Activated CD4-positive, alpha-beta T cell treated with anti-CD3 and anti-CD28 coated beads for 48 hours (primary cell): ENCODE measurements at regions not wholly inside any gene's neighbourhood (a gene's known extent, or its start where the extent isn't known, plus 50 kb on each side); places are given as distances from the start of the nearest gene placed in this dataset.
"Not testable (repeated sequence)": the region's sequence is repeated elsewhere in the genome, so short reads cannot be mapped to it uniquely, and the experiment has no call there.

Experiments used
- DNase-seq: peaks from one replicate; pipeline ENCODE4 v3.0.0-alpha.2; 2020

DNA sequence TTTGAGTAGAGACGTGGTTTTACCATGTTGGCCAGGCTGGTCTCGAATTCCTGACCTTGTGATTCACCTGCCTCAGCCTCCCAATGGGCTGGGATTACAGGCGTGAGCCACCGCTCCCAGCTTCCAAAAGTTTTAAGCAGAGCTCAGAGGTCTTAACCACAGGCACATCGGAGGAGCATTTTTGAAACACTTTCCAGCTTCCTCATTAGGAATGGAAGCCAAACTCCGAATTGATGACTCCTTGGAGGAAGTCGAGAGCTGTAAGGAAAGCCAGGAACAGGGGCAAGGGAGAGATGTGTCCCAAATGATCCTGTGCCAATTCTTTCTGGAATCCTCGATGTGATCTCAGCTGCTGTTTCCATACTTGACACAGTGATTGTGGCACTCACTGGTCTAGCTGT, 56.2 kb upstream of the CCZ1B start:
- DNase-seq, result not testable (repeated sequence)

DNA sequence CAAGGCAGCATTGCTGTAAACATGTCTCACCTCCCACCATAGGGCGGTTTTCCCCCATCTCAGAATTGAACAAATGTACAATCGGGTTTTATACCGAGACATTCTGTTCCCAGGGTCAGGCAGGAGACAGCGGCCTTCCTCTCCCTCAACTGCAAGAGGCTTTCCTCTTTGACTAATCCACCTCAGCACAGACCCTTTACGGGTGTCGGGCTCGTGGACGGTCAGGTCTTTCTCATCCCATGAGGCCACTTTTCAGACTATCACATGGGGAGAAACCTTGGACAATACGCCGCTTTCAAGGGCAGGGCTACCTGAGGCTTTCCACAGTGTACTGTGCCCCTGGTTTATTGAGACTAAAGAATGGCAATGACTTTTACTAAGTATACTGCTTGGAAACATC, 57.7 kb upstream of the CCZ1B start:
- not testable (repeated sequence) for DNase-seq

DNA sequence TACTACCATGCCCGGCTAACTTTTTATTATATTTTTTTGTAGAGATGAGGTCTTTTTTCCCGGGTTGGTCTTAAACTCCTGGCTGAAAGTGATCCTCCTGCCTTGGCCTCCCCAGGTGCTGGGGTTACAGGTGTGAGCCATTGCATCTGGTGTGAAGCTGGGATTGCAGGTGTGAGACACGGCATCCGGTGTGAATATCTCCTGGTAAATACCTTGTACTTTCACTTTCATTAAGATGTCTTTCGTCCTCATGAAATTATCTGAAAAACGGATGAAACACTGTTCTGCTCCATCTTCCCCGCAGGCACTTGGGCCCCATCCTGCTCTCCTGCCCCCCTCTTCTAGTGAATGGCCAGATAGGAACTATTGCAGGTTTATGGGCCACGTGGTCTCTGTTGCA, 60.1 kb upstream of the CCZ1B start:
- DNase-seq, result no peak

DNA sequence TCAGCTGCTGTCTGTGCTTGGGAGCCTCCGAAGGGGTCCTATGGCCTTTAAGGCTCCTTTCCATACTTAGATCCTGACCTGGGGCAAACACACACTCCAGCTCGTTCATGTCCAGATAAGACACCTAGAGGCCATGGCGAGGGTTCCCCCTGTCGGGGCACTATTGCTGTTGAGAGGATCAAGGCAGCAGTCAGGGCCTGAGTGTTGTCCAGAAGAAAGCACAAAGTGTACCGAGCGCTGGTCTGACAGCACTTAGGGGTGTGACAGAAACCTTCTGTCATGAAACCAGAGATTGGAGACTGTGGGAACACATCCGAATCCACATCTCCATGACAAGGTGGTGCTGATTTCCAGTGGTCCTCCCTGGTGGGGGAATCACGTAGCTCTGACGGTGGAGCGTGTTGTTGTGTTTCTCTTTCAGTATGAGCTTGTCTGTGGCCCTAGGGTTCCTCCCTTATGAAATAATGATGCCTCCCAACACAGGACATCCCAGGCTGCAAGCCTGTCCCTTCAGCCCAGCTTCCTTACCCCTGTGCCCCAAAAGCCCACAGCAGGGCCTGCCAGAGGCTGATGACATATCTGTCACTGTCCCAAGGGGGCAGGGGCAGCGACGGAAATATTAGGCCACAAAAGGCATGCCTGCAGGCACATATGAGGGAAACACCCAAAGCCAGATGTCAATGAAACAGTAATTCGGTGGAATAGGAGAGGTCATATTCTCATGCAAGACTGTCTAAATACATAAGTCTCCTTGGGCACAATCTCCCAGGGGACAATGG, 62.4 kb upstream of the CCZ1B start:
- not testable (repeated sequence) for DNase-seq

DNA sequence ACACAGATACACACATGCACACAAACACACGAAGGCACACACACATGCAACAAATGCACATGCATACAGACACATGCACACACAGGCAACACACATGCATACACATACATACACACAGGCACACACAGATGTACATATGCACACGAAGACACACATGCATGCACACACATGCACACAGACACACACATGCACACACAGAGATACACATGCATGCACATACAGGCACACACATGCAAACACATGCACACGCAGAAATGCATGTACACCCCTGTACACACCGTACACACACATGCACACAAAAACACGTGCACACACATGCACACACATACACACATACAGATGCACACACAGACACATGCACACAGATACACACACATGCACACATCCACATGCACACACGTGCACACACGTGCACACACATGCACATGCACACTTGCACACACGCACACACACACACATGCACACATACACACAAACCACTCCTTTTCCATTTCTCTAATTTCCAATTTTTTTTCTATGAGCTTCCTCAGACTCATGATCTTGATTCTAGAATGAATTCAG, 63.3 kb upstream of the CCZ1B start:
- no peak for DNase-seq

DNA sequence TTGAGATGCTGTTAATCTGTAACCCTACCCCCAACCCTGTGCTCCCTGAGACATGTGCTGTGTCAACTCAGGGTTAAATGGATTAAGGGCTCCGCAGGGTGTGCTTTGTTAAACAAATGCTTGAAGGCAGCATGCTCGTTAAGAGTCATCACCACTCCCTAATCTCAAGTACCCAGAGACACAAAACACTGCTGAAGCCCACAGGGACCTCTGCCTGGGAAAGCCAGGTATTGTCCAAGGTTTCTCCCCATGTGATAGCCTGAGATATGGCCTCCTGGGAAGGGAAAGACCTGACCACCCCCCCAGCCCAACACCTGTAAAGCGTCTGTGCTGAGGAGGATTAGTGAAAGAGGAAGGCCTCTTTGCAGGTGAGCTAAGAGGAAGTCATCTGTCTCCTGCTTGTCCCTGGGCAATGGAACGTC, 76.0 kb upstream of the CCZ1B start:
- not testable (repeated sequence) for DNase-seq

DNA sequence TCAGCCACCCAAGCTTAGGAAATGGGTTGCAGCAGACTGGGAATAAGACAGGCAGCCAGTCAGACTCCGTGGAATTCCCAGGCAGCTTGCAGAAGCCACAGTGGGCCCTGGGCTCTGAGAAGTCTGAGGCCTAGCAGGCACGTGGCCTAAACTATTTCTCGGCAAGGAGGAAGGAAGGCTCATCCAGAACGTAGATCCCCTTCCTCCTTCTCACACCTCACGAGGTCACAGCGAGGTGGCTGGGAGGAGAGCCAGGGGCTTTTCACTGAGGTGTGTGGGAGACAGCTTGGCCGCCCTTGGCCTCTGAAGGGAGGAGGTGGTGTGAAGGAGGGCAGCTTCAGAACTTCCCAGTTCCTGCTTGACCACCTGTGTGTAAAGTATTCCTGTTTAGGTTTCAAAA, 77.2 kb upstream of the CCZ1B start:
- DNase-seq, result not testable (repeated sequence)

DNA sequence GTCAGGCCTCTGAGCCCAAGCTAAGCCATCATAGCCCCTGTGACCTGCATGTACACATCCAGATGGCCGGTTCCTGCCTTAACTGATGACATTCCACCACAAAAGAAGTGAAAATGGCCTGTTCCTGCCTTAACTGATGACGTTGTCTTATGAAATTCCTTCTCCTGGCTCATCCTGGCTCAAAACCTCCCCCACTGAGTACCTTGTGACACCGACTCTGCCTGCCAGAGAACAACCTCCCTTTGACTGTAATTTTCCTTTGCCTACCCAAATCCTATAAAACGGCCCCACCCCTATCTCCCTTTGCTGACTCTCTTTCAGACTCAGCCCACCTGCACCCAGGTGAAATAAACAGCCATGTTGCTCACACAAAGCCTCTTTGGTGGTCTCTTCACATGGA, 77.7 kb upstream of the CCZ1B start:
- DNase-seq, result not testable (repeated sequence)

DNA sequence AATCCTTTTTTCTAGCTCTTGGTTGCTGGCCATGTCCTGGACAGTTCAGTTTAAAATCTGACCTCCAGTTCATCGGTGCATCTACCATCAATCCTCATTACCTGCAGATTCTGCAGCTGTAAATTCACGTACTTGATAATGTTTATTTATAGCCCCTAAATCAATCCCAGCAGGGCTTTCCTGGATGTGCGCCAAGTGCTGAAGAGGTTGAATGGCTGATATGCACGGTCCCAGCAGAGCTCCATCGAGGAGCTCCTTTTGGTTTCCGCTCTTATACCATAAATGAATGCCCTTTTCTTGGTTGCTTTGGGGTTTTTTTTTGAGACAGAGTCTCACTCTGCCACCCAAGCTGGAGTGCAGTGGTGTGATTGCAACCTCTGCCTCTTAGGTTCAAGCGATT, 91.2 kb upstream of the CCZ1B start:
- no peak for DNase-seq

DNA sequence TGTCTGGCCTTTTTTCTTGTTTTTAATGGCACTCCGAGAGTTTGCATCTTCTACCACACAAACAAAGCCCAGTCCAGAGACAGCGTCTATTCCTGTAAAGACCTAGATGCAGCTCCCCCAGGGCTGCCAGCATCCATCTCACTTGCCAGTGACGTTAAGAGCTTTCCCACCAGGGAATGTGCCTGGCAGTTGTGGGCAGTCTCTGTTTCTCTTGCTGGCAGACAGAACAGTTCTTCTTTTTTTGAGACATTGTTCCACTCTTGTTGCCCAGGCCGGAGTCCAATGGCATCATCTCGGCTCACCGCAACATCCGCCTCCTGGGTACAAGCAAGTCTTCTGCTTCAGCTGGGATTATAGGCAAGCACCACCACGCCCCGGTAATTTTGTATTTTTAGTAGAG, 93.1 kb upstream of the CCZ1B start:
- DNase-seq, result not testable (repeated sequence)

DNA sequence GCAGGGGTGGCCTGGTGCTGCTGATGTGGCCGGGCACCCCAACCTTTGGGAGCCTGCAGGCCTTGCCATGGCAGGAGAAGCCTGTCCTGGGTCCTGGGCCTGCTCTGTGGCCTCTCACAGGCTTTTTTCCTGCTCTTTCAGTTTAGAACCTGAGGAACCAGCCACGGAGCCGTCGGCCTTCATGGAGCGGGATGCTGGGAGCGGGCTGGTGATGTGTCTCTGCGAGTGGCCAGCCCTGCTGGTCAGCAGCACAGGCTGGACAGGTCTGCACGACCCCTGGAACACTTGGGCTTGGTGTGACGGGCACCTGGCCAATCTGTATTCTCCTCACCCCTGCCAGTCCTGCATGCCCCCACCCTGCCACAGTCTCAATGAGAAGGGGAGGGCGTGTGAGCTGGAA, 98.4 kb upstream of the CCZ1B start:
- not testable (repeated sequence) for DNase-seq

DNA sequence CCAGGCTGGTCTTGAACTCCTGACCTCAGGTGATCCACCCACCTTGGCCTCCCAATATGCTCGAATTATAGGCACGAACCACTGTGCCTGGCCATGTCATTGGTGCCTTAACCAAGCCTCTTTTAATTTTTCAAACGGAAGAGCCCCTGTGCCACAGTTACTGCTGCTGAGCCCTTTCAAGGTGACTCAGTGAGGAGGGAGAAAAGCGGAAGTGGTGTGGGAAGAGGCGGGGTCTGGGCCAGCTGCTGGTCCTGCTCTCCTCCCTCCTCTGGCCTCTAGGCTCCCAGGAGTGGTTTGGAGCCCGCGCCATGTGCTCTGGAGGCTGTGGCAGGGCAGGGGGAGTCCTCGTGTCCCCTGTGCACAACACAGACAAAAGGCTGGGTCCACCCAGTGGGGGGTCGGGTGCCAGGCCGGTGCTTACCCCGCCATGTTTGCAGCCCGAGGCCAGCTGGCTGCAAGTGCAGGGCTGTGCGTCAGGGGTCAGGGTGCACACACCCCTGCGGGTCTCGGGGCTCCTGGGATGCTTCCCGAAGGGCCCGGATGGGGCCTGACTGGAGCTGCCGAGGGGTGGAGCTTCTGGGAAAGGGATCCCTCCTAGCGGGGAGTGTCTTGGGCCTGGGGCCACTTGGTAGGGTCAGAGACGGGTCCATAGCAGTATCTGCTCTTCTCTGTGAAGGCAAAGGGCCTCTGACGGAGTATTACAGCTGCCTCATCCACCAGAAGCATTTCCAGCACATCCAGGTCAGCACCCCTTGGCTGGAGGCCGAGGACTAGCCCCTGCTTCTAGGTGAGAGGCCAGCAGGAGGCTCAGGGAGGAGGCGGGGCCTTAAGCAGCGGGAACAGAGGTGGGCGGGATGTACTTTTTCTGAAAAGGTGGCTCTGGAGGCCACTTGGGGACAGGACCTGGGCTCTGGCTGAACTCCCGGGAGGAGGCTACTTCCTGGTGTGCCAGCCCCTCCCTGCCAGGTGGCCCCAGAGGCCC, 100.4 kb upstream of the CCZ1B start:
- DNase-seq, result not testable (repeated sequence)

DNA sequence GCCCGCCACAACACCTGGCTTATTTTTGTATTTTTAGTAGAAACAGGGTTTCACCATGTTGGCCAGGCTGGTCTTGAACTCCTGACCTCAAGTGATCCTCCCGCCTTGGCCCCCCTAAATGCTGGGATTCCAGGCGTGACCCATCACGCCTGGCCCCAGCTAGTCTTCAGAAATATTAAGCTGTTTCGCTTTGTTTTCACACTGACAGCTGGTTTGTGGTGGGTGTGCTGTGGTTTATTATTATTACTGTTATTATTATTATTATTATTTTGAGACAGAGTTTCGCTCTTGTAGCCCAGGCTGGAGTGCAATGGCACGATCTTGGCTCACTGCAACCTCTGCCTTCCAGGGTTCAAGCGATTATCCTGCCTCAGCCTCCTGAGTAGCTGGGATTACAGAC, 101.6 kb upstream of the CCZ1B start:
- not testable (repeated sequence) for DNase-seq

DNA sequence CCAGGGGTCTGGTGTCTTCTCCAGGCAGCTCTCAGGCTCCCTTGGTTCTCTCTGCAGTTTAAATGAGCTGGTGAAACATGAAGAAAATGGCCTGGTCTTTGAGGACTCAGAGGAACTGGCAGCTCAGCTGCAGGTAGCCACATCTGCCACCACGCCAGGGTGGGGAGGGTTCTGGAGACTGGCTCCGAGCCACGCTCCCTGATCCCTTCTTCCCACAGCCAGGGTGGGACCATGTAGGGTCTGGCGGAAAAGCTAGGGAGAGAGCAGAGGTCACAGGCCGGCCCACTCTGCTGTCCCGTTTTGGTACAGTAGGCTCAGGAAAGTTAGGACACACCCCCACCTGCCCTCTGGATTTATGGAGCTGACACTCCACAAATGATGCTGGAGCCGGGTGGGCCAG, 103.5 kb upstream of the CCZ1B start:
- not testable (repeated sequence) for DNase-seq

DNA sequence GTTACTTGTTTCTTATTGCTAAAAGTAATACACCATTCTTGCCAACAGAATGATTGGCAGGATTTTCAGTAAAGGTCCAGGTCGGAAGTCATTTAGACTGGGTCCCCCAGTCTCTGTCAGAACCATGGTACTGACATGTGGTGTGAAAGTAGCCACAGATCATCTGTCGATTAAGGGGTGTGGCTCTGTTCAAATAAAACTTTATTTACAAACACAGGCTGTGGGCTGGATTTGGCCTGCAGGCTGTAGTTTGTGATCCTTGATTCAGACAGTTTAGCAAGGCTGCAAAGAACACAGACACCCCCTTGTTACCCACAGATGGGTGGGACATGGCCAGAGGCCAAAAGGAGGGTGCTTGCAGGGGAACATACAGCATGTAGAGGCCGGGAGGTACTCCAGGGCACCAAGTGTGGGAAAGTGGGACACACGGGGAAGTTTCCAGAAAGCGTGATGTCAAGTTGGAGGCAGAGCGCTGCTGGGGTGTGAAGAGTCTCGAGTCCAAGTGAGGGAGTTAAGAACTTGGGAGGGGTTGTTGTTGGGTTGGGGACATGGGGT, 104.1 kb upstream of the CCZ1B start:
- not testable (repeated sequence) for DNase-seq

DNA sequence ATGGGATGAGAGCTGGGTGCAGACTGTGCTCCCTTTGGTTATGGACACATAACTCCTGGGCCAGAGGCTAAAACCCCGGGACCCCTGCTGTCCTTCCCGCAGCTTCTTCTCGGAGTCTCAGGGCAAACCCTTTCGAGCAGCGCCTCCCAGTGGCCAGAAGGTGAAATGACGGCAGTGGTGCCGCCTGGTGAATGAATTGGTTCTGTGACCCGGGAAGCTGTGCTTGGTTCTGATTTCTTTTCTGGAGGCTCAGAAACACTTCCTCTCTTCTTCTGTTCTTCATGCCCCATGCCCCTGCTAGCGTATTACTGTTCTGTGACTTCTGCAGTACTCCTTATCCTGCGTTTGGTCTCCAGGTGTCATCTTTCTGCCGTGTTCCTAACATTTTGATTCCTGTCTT, 104.7 kb upstream of the CCZ1B start:
- DNase-seq, result peak; percentile 52

DNA sequence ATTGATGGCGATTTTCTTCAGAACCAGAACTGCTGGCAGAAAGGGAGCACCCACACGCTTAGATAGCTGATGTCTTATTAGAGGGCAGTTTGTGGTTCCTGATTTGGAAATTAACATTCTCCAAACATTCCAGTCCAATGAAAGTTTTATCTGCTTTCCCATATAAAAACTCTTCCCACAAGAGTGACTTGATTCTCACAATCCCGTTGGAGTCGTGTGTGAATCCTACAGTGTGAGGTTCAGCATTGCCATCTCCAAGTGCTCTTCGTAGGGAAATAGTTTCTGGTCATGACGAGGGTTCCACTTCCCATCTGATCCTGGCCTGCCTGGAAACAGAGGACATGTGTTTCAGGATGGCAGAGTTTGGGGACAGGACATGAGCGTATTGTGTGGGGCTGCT, 105.4 kb upstream of the CCZ1B start:
- not testable (repeated sequence) for DNase-seq

DNA sequence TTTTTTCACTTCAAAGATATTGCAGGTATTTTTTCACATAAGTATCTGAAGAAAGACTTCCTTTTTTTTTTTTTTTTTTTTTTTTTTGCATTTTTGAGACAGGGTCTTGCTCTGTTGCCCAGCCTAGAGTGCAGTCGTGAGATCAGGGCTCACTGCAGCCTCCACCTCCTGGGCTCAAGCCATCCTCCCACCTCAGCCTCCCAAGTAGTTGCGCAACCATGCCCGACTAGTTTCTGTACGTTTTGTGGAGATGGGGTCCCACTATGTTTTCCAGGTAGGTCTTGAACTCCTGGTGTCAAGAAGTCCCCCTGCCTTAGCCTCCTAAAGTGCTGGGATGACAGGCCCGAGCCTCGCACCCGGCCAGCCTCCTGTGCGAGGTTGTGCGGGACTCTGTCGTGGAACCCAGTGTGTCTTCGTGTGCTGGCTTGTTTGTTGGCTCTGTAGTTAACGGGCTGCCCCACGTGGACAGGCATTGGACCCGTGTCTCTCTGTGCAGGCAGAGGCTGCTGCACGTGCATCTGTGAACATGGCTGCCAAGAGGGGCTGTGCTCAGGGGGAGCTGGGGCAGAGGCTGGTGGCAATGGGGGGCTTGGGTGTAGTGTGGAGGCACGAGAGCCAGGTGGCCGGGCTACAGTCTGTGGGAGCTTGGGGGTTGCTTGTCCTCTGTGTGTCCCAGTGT, 108.0 kb upstream of the CCZ1B start:
- DNase-seq, result not testable (repeated sequence)

DNA sequence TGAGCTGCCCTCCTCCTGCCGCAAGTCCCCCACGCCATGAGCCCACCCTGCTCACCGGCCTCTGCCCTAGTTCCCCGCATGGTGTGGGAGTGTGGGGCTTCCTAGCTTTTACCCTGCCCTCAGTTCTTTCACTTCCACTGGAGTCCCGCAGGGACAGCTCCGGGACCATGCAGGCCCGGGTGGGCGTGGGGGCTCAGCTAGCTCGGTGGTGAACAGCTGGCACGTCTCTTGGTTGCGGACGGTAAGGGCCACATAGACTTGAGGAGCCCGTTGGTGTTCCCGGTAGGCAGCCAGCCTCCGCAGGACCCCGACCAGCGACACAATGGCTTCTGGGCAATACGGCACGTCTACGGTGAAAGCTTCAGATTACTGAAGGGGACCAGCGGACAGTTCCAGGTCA, 108.9 kb upstream of the CCZ1B start:
- DNase-seq, result no peak

DNA sequence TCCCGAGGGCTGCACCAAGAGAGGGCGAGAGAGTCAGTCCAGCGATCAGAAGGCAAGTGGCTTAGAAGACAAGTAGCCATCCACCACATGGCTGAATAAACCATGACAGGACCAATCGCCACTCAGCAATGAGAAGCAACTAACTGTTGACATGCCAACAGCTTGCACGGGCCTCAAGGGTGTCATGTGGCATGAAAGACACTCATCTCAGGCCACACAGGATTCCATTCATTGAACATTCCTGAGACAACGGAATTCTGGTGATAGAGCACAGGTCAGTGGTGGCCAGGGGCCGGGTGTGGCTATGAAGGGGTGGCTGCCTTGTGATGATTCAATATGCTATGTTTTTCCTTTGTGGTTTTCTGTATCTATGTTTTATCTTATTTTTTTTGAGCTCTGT, 110.6 kb upstream of the CCZ1B start:
- not testable (repeated sequence) for DNase-seq

DNA sequence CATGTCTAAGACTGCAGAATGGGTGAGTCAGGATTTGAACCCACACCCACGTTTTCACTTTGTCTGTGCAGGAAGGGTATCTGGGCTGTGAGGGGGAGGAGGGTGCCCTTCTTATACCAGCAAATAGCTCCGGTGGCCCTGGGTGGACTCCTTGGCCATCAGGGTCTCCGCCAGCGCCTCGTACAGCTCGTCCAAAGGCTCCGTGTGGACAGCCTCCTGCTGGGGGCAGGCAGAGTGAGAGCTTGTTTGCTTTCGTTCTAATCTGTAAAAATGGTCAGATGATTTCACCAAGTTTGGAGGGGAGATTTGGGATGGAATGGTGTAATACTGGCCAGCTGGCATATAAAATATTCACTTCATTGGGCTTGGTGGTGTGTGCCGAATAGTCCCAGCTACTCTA, 111.7 kb upstream of the CCZ1B start:
- not testable (repeated sequence) for DNase-seq

DNA sequence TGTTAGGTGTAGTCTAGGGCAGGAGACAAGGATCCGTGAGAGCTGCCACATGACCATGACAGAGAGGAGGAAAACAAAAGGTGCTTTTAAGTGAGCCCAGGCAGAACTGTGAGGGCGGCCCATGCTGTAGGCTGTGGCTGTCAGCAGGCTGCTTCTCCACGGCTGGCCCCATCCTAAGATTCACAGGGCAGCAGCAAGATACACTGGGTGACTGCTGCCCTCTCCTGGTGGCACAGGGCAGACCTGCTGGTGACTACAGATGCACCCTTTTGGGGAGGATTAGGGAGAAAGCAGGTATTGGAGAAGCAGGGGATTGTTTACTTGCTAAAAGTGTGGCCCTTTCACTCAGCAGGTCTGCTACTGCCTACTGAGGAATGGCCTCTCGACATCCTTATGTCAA, 112.2 kb upstream of the CCZ1B start:
- peak; percentile 46 for DNase-seq

DNA sequence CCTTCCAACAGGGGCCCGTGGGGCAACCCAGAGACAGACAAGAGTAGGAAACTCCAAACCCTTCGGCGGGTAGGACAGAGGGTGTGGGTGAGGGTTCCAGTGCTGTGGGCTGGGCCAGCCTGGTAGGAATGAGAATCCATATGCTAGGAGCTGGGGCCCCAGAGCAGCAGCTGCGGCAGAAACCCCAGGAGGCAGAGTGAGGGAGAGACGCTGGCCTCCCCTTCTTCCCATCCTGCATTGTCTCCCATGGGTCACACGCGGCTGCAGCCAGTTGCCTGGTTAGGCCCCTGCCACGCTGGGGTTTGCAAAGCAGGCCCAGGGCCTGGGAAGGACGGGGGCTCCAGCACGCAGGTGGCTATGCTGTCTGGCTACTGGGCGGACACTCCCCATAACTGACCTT, 113.1 kb upstream of the CCZ1B start:
- not testable (repeated sequence) for DNase-seq
